ENCODE measurements at regions not wholly inside any gene's neighbourhood (a gene's known extent, or its start where the extent isn't known, plus 50 kb on each side); places are given as distances from the start of the nearest gene placed in this dataset.

DNA sequence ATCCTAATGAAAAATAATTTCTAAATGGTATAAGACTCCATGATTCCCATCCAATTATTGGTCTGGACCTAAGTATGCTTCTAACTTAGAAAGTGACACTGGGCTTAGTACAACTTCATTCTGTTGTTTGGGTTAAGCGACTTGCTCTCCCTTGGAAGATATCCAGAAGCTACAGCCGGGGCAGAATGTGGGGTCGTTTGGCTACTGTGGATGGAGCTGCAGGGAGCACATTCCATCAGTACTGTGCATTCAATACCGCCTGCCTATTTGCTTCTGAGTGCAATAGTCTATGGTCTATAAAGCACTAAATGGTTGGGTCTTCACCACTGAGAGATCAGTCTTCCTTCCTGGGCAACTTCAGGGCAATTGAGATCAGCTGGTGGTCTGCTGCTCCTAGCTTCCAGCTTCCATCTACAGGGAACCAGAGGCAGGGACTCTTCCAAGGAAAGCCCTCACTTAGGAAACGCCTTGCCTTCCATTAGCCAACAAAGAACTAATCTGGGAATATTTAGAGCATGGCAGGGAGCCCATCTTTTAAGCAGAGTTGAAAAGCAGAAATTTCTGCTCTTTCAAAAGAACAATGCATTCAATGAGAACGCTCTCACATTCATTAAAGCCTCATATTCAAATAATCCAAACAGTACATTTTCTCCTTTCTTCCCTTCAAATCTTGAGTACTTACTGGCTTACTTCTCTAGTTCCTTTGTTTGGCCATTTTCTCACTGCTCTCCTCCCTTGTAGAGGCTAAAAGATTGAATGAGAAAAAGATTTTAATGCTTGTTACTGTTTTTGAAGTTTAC, 1049.9 kb upstream of the TENM3 start:
- Histone ChIP-seq H3K27me3 (ENCODE audit: control insufficient read depth in 1 of 2, insufficient read depth in 2 of 2, low read length in 2 of 2) (no peaks in the 10 kb centered on the region; a peak in 1 of 5 replicates), H3K4me3 (replicated peaks in 1 of 3; ENCODE audit: insufficient read depth in 1 of 3, low read depth in 2 of 3, low read length in 3 of 3) (no peak overlapping the region), H3K27ac (ENCODE audit: extremely low read length, insufficient read depth, low read length) (no peak overlapping the region), H3K9ac (ENCODE audit: insufficient read depth, low read depth, low read length) (no peak overlapping the region), H3K4me2 (ENCODE audit: low read depth, low read length) (no peak overlapping the region), H4K20me1 (ENCODE audit: insufficient read depth, low read length) (no peaks in the 10 kb centered on the region), H3K36me3 (replicated peaks in 1 of 2; ENCODE audit: control insufficient read depth in 1 of 2, insufficient read depth in 2 of 2, low read length in 2 of 2) (no peaks in the 10 kb centered on the region), H3K9me3 (ENCODE audit: low read length) (no peaks in the 10 kb centered on the region), H3K79me2 (ENCODE audit: insufficient read depth, low read length) (no peaks in the 10 kb centered on the region), H3K4me1 (ENCODE audit: insufficient read depth, low read length) (no peaks in the 10 kb centered on the region), H2AFZ (ENCODE audit: low read length) (no peak overlapping the region)
- TF ChIP-seq ZMYM3 (CRISPR knock-in tag; IDR thresholded peaks at IDR 0.05) (no peak), SMC3 (IDR thresholded peaks at IDR 0.05; ENCODE audit: low read length) (no peak), ZNF124 (CRISPR knock-in tag; IDR thresholded peaks at IDR 0.05) (no peak), NR2F1 (CRISPR knock-in tag; IDR thresholded peaks at IDR 0.05) (no peak), TBL1XR1 (IDR thresholded peaks at IDR 0.05; ENCODE audit: borderline replicate concordance, low read length, partially characterized antibody) (no peak), HNRNPH1 (optimal IDR thresholded peaks at IDR 0.05; ENCODE audit: low read depth, low read length) (no peak), PHB2 (IDR thresholded peaks at IDR 0.05; ENCODE audit: partially characterized antibody) (no peak), RBFOX2 (IDR thresholded peaks at IDR 0.05; ENCODE audit: low read depth, low read length) (no peak)
- no peak for ATAC-seq
- FAIRE-seq: no peak
- WGBS (ENCODE audit: low lambda C conversion rate): 0% methylated on average over 4 of the region's 6 CpGs
- POLR2A ChIA-PET: no interaction called here
- CTCF ChIA-PET (ENCODE audit: low intra/inter-chr PET ratio, low total read pairs): no interaction called here
- DNase-seq (ENCODE audit: low spot score): no peak
- intact Hi-C loops (cut with micrococcal nuclease; ENCODE audit: unreplicated experiment): no loop called here
- in situ Hi-C loops (cut with HindIII; ENCODE audit: extremely low pct_ligation_motif_present, low pct_unique_long_range_greater_than_20kb): no loop called here
- BruUV-seq (replicated peaks): no TSS peak

DNA sequence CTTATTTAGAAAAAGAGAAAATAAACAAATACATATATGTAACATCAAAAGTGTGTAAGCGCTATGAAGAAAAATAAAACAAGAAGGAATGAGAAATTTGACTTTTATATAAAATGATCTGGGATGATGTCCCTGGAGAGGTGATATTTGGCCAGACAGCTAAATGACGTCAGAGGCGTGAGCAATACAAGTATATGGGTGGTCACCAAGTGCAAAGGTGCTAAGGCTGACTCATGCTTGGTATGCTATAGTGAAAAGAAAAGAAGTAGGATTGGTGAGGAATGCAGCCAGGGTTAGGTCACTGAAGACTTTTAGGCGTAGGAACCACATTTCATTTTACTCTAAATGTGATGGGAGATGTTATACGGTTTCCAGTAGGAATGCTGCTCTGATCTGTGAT, 1049.1 kb upstream of the TENM3 start:
- Histone ChIP-seq H3K27me3 (ENCODE audit: control insufficient read depth in 1 of 2, insufficient read depth in 2 of 2, low read length in 2 of 2) (no peaks in the 10 kb centered on the region; a peak in 1 of 5 replicates), H3K4me1 (ENCODE audit: insufficient read depth, low read length) (no peaks in the 10 kb centered on the region), H3K4me3 (replicated peaks in 1 of 3; ENCODE audit: insufficient read depth in 1 of 3, low read depth in 2 of 3, low read length in 3 of 3) (no peak overlapping the region), H3K36me3 (replicated peaks in 1 of 2; ENCODE audit: control insufficient read depth in 1 of 2, insufficient read depth in 2 of 2, low read length in 2 of 2) (no peaks in the 10 kb centered on the region), H3K4me2 (ENCODE audit: low read depth, low read length) (no peak overlapping the region), H3K9me3 (ENCODE audit: low read length) (no peaks in the 10 kb centered on the region), H3K27ac (ENCODE audit: extremely low read length, insufficient read depth, low read length) (no peak overlapping the region), H2AFZ (ENCODE audit: low read length) (no peak overlapping the region), H3K79me2 (ENCODE audit: insufficient read depth, low read length) (no peaks in the 10 kb centered on the region), H3K9ac (ENCODE audit: insufficient read depth, low read depth, low read length) (no peak overlapping the region), H4K20me1 (ENCODE audit: insufficient read depth, low read length) (no peaks in the 10 kb centered on the region)
- no peak for FAIRE-seq
- TF ChIP-seq TCF7 (IDR thresholded peaks at IDR 0.05; ENCODE audit: low read depth) (no peak), SP1 (IDR thresholded peaks at IDR 0.05) (no peak), SP1 (CRISPR knock-in tag; IDR thresholded peaks at IDR 0.05) (no peak), ISL2 (CRISPR knock-in tag; IDR thresholded peaks at IDR 0.05) (no peak), NBN (conservative IDR thresholded peaks at IDR 0.05) (no peak), NCOA1 (CRISPR knock-in tag; IDR thresholded peaks at IDR 0.05) (no peak), ATF7 (IDR thresholded peaks at IDR 0.05) (peak; percentile 84), ATF7 (CRISPR knock-in tag; IDR thresholded peaks at IDR 0.05) (no peak), ZNF724P (CRISPR knock-in tag; IDR thresholded peaks at IDR 0.05; ENCODE audit: borderline replicate concordance) (no peak), CREB1 (IDR thresholded peaks at IDR 0.05) (peak; percentile 91), CREB1 (CRISPR knock-in tag; IDR thresholded peaks at IDR 0.05) (no peak)
- no peak for ATAC-seq
- DNase-seq (ENCODE audit: low spot score): no peak
- CTCF ChIA-PET (ENCODE audit: low intra/inter-chr PET ratio, low total read pairs): no interaction called here
- 15% methylated on average over 5 of the region's 5 CpGs for WGBS (ENCODE audit: low lambda C conversion rate)
- BruUV-seq (replicated peaks): no TSS peak
- POLR2A ChIA-PET: no interaction called here
- intact Hi-C loops (cut with micrococcal nuclease; ENCODE audit: unreplicated experiment): no loop called here
- in situ Hi-C loops (cut with HindIII; ENCODE audit: extremely low pct_ligation_motif_present, low pct_unique_long_range_greater_than_20kb): no loop called here

All from HepG2 (cell line).